ENCODE measurements at regions not wholly inside any gene's neighbourhood (a gene's known extent, or its start where the extent isn't known, plus 50 kb on each side); places are given as distances from the start of the nearest gene placed in this dataset.

- Histone ChIP-seq H3K4me1 (ENCODE audit: insufficient read depth, low read length) (no peaks in the 10 kb centered on the region), H3K36me3 (ENCODE audit: insufficient read depth, low read length) (no peaks in the 10 kb centered on the region), H3K27me3 (ENCODE audit: insufficient read depth, low read length) (peaks cover 2% of the 10 kb centered on the region), H2AFZ (ENCODE audit: low read depth, low read length) (no peak overlapping the region), H3K4me3 (ENCODE audit: low read length) (no peak overlapping the region), H3K9me3 (ENCODE audit: low read length) (no peaks in the 10 kb centered on the region)
These were observed 627.9 kb upstream of the MGMT start for GRCh38 chr10:128839134-128839533.

- no peaks in the 10 kb centered on the region for H3K4me1 ChIP-seq (ENCODE audit: insufficient read depth, low read length)
- H3K27me3 ChIP-seq (ENCODE audit: insufficient read depth, low read length), result peaks cover 2% of the 10 kb centered on the region
- no peaks in the 10 kb centered on the region for H3K36me3 ChIP-seq (ENCODE audit: insufficient read depth, low read length)
- H3K4me3 ChIP-seq (ENCODE audit: low read length), result no peak overlapping the region
- H2AFZ ChIP-seq (ENCODE audit: low read depth, low read length), result no peak overlapping the region
- H3K9me3 ChIP-seq (ENCODE audit: low read length), result no peaks in the 10 kb centered on the region
These were observed 627.3 kb upstream of the MGMT start for GRCh38 chr10:128839701-128840100.

GRCh38 chr10:128843972-128844371 lies 623.1 kb upstream of the MGMT start:
- Histone ChIP-seq H3K4me1 (ENCODE audit: insufficient read depth, low read length) (no peaks in the 10 kb centered on the region), H3K27me3 (ENCODE audit: insufficient read depth, low read length) (no peaks in the 10 kb centered on the region), H2AFZ (ENCODE audit: low read depth, low read length) (no peak overlapping the region), H3K9me3 (ENCODE audit: low read length) (no peaks in the 10 kb centered on the region), H3K4me3 (ENCODE audit: low read length) (no peak overlapping the region), H3K36me3 (ENCODE audit: insufficient read depth, low read length) (no peaks in the 10 kb centered on the region)

GRCh38 chr10:128846927-128847326 lies 620.1 kb upstream of the MGMT start:
- no peaks in the 10 kb centered on the region for H3K4me1 ChIP-seq (ENCODE audit: insufficient read depth, low read length)
- no peaks in the 10 kb centered on the region for H3K9me3 ChIP-seq (ENCODE audit: low read length)
- no peaks in the 10 kb centered on the region for H3K27me3 ChIP-seq (ENCODE audit: insufficient read depth, low read length)
- H3K36me3 ChIP-seq (ENCODE audit: insufficient read depth, low read length), result no peaks in the 10 kb centered on the region
- H2AFZ ChIP-seq (ENCODE audit: low read depth, low read length), result no peak overlapping the region
- no peak overlapping the region for H3K4me3 ChIP-seq (ENCODE audit: low read length)

- H3K9me3 ChIP-seq (ENCODE audit: low read length), result no peaks in the 10 kb centered on the region
- H2AFZ ChIP-seq (ENCODE audit: low read depth, low read length), result no peak overlapping the region
- peaks cover 5% of the 10 kb centered on the region for H3K27me3 ChIP-seq (ENCODE audit: insufficient read depth, low read length)
- no peaks in the 10 kb centered on the region for H3K36me3 ChIP-seq (ENCODE audit: insufficient read depth, low read length)
- no peaks in the 10 kb centered on the region for H3K4me1 ChIP-seq (ENCODE audit: insufficient read depth, low read length)
- H3K4me3 ChIP-seq (ENCODE audit: low read length), result no peak overlapping the region
These were observed 618.2 kb upstream of the MGMT start for GRCh38 chr10:128848810-128849209.

- Histone ChIP-seq H3K4me3 (ENCODE audit: low read length) (no peak overlapping the region), H3K27me3 (ENCODE audit: insufficient read depth, low read length) (peaks cover 8% of the 10 kb centered on the region), H3K4me1 (ENCODE audit: insufficient read depth, low read length) (no peaks in the 10 kb centered on the region), H3K36me3 (ENCODE audit: insufficient read depth, low read length) (no peaks in the 10 kb centered on the region), H2AFZ (ENCODE audit: low read depth, low read length) (no peak overlapping the region), H3K9me3 (ENCODE audit: low read length) (no peaks in the 10 kb centered on the region)
These were observed 616.4 kb upstream of the MGMT start for GRCh38 chr10:128850647-128851046.

- Histone ChIP-seq H3K36me3 (ENCODE audit: insufficient read depth, low read length) (no peaks in the 10 kb centered on the region), H3K9me3 (ENCODE audit: low read length) (no peaks in the 10 kb centered on the region), H2AFZ (ENCODE audit: low read depth, low read length) (no peak overlapping the region)
These were observed 615.8 kb upstream of the MGMT start for GRCh38 chr10:128851281-128851680.

GRCh38 chr10:128851726-128852125 lies 615.3 kb upstream of the MGMT start:
- H3K4me1 ChIP-seq (ENCODE audit: insufficient read depth, low read length), result no peaks in the 10 kb centered on the region
- H3K27me3 ChIP-seq (ENCODE audit: insufficient read depth, low read length), result peaks cover 8% of the 10 kb centered on the region
- H3K36me3 ChIP-seq (ENCODE audit: insufficient read depth, low read length), result no peaks in the 10 kb centered on the region
- no peaks in the 10 kb centered on the region for H3K9me3 ChIP-seq (ENCODE audit: low read length)
- H3K4me3 ChIP-seq (ENCODE audit: low read length), result no peak overlapping the region
- no peak overlapping the region for H2AFZ ChIP-seq (ENCODE audit: low read depth, low read length)

More at GRCh38 chr10:128851281-128851680, 615.8 kb upstream of the MGMT start:
- no peak overlapping the region for H3K4me3 ChIP-seq (ENCODE audit: low read length)
- peaks cover 8% of the 10 kb centered on the region for H3K27me3 ChIP-seq (ENCODE audit: insufficient read depth, low read length)
- H3K4me1 ChIP-seq (ENCODE audit: insufficient read depth, low read length), result no peaks in the 10 kb centered on the region

GRCh38 chr10:128852449-128852848 lies 614.6 kb upstream of the MGMT start:
- H3K4me1 ChIP-seq (ENCODE audit: insufficient read depth, low read length), result no peaks in the 10 kb centered on the region
- H3K4me3 ChIP-seq (ENCODE audit: low read length), result no peak overlapping the region

GRCh38 chr10:128852902-128853301 lies 614.1 kb upstream of the MGMT start:
- no peaks in the 10 kb centered on the region for H3K9me3 ChIP-seq (ENCODE audit: low read length)
- no peak overlapping the region for H3K4me3 ChIP-seq (ENCODE audit: low read length)
- peaks cover 8% of the 10 kb centered on the region for H3K27me3 ChIP-seq (ENCODE audit: insufficient read depth, low read length)
- no peaks in the 10 kb centered on the region for H3K36me3 ChIP-seq (ENCODE audit: insufficient read depth, low read length)
- H2AFZ ChIP-seq (ENCODE audit: low read depth, low read length), result no peak overlapping the region
- H3K4me1 ChIP-seq (ENCODE audit: insufficient read depth, low read length), result no peaks in the 10 kb centered on the region

More at GRCh38 chr10:128852449-128852848, 614.6 kb upstream of the MGMT start:
- Histone ChIP-seq H2AFZ (ENCODE audit: low read depth, low read length) (no peak overlapping the region), H3K27me3 (ENCODE audit: insufficient read depth, low read length) (peaks cover 8% of the 10 kb centered on the region), H3K9me3 (ENCODE audit: low read length) (no peaks in the 10 kb centered on the region), H3K36me3 (ENCODE audit: insufficient read depth, low read length) (no peaks in the 10 kb centered on the region)

- Histone ChIP-seq H3K4me1 (ENCODE audit: insufficient read depth, low read length) (no peaks in the 10 kb centered on the region), H3K4me3 (ENCODE audit: low read length) (no peak overlapping the region), H3K27me3 (ENCODE audit: insufficient read depth, low read length) (peaks cover 8% of the 10 kb centered on the region), H2AFZ (ENCODE audit: low read depth, low read length) (no peak overlapping the region), H3K36me3 (ENCODE audit: insufficient read depth, low read length) (no peaks in the 10 kb centered on the region), H3K9me3 (ENCODE audit: low read length) (no peaks in the 10 kb centered on the region)
These were observed 613.5 kb upstream of the MGMT start for GRCh38 chr10:128853537-128853936.

GRCh38 chr10:128854204-128854603 lies 612.8 kb upstream of the MGMT start:
- no peak overlapping the region for H3K4me3 ChIP-seq (ENCODE audit: low read length)
- peaks cover 8% of the 10 kb centered on the region for H3K27me3 ChIP-seq (ENCODE audit: insufficient read depth, low read length)
- H3K4me1 ChIP-seq (ENCODE audit: insufficient read depth, low read length), result no peaks in the 10 kb centered on the region
- no peak overlapping the region for H2AFZ ChIP-seq (ENCODE audit: low read depth, low read length)
- H3K36me3 ChIP-seq (ENCODE audit: insufficient read depth, low read length), result no peaks in the 10 kb centered on the region
- no peaks in the 10 kb centered on the region for H3K9me3 ChIP-seq (ENCODE audit: low read length)

- Histone ChIP-seq H3K4me3 (ENCODE audit: low read length) (no peak overlapping the region), H3K9me3 (ENCODE audit: low read length) (no peaks in the 10 kb centered on the region), H2AFZ (ENCODE audit: low read depth, low read length) (no peak overlapping the region), H3K36me3 (ENCODE audit: insufficient read depth, low read length) (no peaks in the 10 kb centered on the region), H3K27me3 (ENCODE audit: insufficient read depth, low read length) (peaks cover 8% of the 10 kb centered on the region), H3K4me1 (ENCODE audit: insufficient read depth, low read length) (no peaks in the 10 kb centered on the region)
These were observed 612.1 kb upstream of the MGMT start for GRCh38 chr10:128854963-128855362.

- Histone ChIP-seq H3K4me3 (ENCODE audit: low read length) (no peak overlapping the region), H3K4me1 (ENCODE audit: insufficient read depth, low read length) (no peaks in the 10 kb centered on the region), H2AFZ (ENCODE audit: low read depth, low read length) (no peak overlapping the region), H3K36me3 (ENCODE audit: insufficient read depth, low read length) (no peaks in the 10 kb centered on the region), H3K27me3 (ENCODE audit: insufficient read depth, low read length) (peaks cover 8% of the 10 kb centered on the region), H3K9me3 (ENCODE audit: low read length) (no peaks in the 10 kb centered on the region)
These were observed 611.2 kb upstream of the MGMT start for GRCh38 chr10:128855618-128856428.
